Mucosa of rectum (tissue), 2 donors: ENCODE measurements at regions not wholly inside any gene's neighbourhood (a gene's known extent, or its start where the extent isn't known, plus 50 kb on each side); places are given as distances from the start of the nearest gene placed in this dataset.
"Not testable (repeated sequence)": the region's sequence is repeated elsewhere in the genome, so short reads cannot be mapped to it uniquely, and the experiment has no call there.

Source experiments
- H3K27ac ChIP-seq, 2 donors: one replicate each; pipeline ENCODE4 v1.7.0; 2013; ENCODE audit warnings: inconsistent platforms in 2 of 2, low read depth in 2 of 2, low read length in 2 of 2
- H3K27me3 ChIP-seq, 2 donors: one replicate each; pipeline ENCODE4 v1.7.0; 2013; ENCODE audit warnings: low read length in 2 of 2; ENCODE audit not compliant: control insufficient read depth in 2 of 2, insufficient read depth in 2 of 2
- H3K36me3 ChIP-seq, 2 donors: one replicate each; pipeline ENCODE4 v1.7.0; 2013; ENCODE audit warnings: low read length in 2 of 2; ENCODE audit not compliant: control insufficient read depth in 2 of 2, insufficient read depth in 2 of 2
- H3K4me1 ChIP-seq, 2 donors: one replicate each; pipeline ENCODE4 v1.7.0; 2013; ENCODE audit warnings: low read length in 2 of 2, mild to moderate bottlenecking in 1 of 2; ENCODE audit not compliant: control insufficient read depth in 2 of 2, insufficient read depth in 2 of 2
- H3K4me3 ChIP-seq, 2 donors: one replicate each; pipeline ENCODE4 v1.7.0; 2013; ENCODE audit warnings: low read length in 2 of 2
- H3K9ac ChIP-seq, 2 donors: one replicate each; pipeline ENCODE4 v1.7.0; 2013; ENCODE audit warnings: low read length in 2 of 2, low read depth in 1 of 2, mild to moderate bottlenecking in 1 of 2
- H3K9me3 ChIP-seq, 2 donors: one replicate each; pipeline ENCODE4 v1.7.0; 2013; ENCODE audit warnings: low read length in 2 of 2; ENCODE audit not compliant: control insufficient read depth in 2 of 2
- donor health status: healthy.
- donor health status: Normal muscosa, but diverticular disease.

- not testable (repeated sequence) for H3K27me3 ChIP-seq, H3K4me3 ChIP-seq, H3K9me3 ChIP-seq, H3K36me3 ChIP-seq, H3K9ac ChIP-seq
- peak overlapping the region; percentile 75 to 86 for H3K27ac ChIP-seq
- H3K4me1 ChIP-seq, result peaks cover 18 to 29% of the 10 kb centered on the region in 2 donors
Measured at GRCh38 chr12:13391375-13391774, 194.8 kb downstream of the EMP1 start.

GRCh38 chr12:13390918-13391317, 194.4 kb downstream of the EMP1 start:
- no peak overlapping the region for H3K9ac ChIP-seq
- no peaks in the 10 kb centered on the region for H3K27me3 ChIP-seq
- H3K36me3 ChIP-seq, result no peaks in the 10 kb centered on the region
- peaks cover 18 to 34% of the 10 kb centered on the region in 2 donors for H3K4me1 ChIP-seq
- no peaks in the 10 kb centered on the region for H3K9me3 ChIP-seq
- peak overlapping the region; percentile 75 to 86 for H3K27ac ChIP-seq
- peak overlapping the region in 1 of 2 donors; percentile 5 for H3K4me3 ChIP-seq

- Histone ChIP-seq H3K27me3 (no peaks in the 10 kb centered on the region), H3K4me3 (peak overlapping the region in 1 of 2 donors; percentile 33), H3K27ac (peak overlapping the region; percentile 75 to 86), H3K4me1 (peaks cover 18 to 39% of the 10 kb centered on the region in 2 donors), H3K9ac (peak overlapping the region in 1 of 2 donors; percentile 55), H3K36me3 (no peaks in the 10 kb centered on the region), H3K9me3 (no peaks in the 10 kb centered on the region)
Measured at GRCh38 chr12:13390381-13390861, 193.9 kb downstream of the EMP1 start.

GRCh38 chr12:13387101-13387500, 190.6 kb downstream of the EMP1 start:
- Histone ChIP-seq H3K4me1 (peaks cover 18 to 56% of the 10 kb centered on the region in 2 donors), H3K9me3 (no peaks in the 10 kb centered on the region), H3K27me3 (no peaks in the 10 kb centered on the region), H3K27ac (peak overlapping the region; percentile 86 to 95), H3K4me3 (peak overlapping the region; percentile 6 to 53), H3K9ac (peak overlapping the region; percentile 47 to 70), H3K36me3 (no peaks in the 10 kb centered on the region)

- peak overlapping the region; percentile 86 to 95 for H3K27ac ChIP-seq
- no peaks in the 10 kb centered on the region for H3K27me3 ChIP-seq
- no peaks in the 10 kb centered on the region for H3K36me3 ChIP-seq
- peak overlapping the region in 1 of 2 donors; percentile 53 for H3K4me3 ChIP-seq
- peaks cover 18 to 58% of the 10 kb centered on the region in 2 donors for H3K4me1 ChIP-seq
- no peaks in the 10 kb centered on the region for H3K9me3 ChIP-seq
- H3K9ac ChIP-seq, result peak overlapping the region; percentile 47 to 70
Measured at GRCh38 chr12:13386323-13387039, 190.0 kb downstream of the EMP1 start.

- Histone ChIP-seq H3K27ac (peak overlapping the region; percentile 73 to 89), H3K27me3 (no peaks in the 10 kb centered on the region), H3K36me3 (no peaks in the 10 kb centered on the region), H3K9me3 (no peaks in the 10 kb centered on the region), H3K4me3 (no peak overlapping the region), H3K9ac (no peak overlapping the region), H3K4me1 (peaks cover 7 to 49% of the 10 kb centered on the region in 2 donors)
Measured at GRCh38 chr12:13383379-13383778, 186.9 kb downstream of the EMP1 start.

GRCh38 chr12:13380297-13380696, 183.8 kb downstream of the EMP1 start:
- Histone ChIP-seq H3K4me1 (peaks cover 3 to 41% of the 10 kb centered on the region in 2 donors), H3K36me3 (no peaks in the 10 kb centered on the region)

GRCh38 chr12:13379531-13380188, 183.1 kb downstream of the EMP1 start:
- H3K9ac ChIP-seq, result no peak overlapping the region
- H3K9me3 ChIP-seq, result no peaks in the 10 kb centered on the region
- no peaks in the 10 kb centered on the region for H3K36me3 ChIP-seq
- H3K27me3 ChIP-seq, result no peaks in the 10 kb centered on the region
- H3K27ac ChIP-seq, result peak overlapping the region in 1 of 2 donors; percentile 90
- H3K4me3 ChIP-seq, result no peak overlapping the region
- H3K4me1 ChIP-seq, result peaks cover 3 to 46% of the 10 kb centered on the region in 2 donors

More at GRCh38 chr12:13380297-13380696, 183.8 kb downstream of the EMP1 start:
- Histone ChIP-seq H3K9me3 (no peaks in the 10 kb centered on the region), H3K4me3 (no peak overlapping the region), H3K27ac (no peak overlapping the region), H3K9ac (no peak overlapping the region), H3K27me3 (no peaks in the 10 kb centered on the region)

- Histone ChIP-seq H3K4me1 (peaks cover 3 to 37% of the 10 kb centered on the region in 2 donors), H3K9ac (peak overlapping the region in 1 of 2 donors; percentile 54), H3K27me3 (no peaks in the 10 kb centered on the region), H3K27ac (peak overlapping the region; percentile 75 to 90), H3K4me3 (peak overlapping the region in 1 of 2 donors; percentile 51), H3K36me3 (no peaks in the 10 kb centered on the region), H3K9me3 (no peaks in the 10 kb centered on the region)
Measured at GRCh38 chr12:13377698-13378097, 181.2 kb downstream of the EMP1 start.
